NCI-H1694 treated with DMSO at 0.1 percent for 48 hours (cell line): ENCODE measurements at regions not wholly inside any gene's neighbourhood (a gene's known extent, or its start where the extent isn't known, plus 50 kb on each side); places are given as distances from the start of the nearest gene placed in this dataset.
"Not testable (repeated sequence)": the region's sequence is repeated elsewhere in the genome, so short reads cannot be mapped to it uniquely, and the experiment has no call there.

Source experiments
- DNase-seq: peaks from one replicate; lab custom pipeline; 2025; lab: John Stamatoyannopoulos, UW

DNA sequence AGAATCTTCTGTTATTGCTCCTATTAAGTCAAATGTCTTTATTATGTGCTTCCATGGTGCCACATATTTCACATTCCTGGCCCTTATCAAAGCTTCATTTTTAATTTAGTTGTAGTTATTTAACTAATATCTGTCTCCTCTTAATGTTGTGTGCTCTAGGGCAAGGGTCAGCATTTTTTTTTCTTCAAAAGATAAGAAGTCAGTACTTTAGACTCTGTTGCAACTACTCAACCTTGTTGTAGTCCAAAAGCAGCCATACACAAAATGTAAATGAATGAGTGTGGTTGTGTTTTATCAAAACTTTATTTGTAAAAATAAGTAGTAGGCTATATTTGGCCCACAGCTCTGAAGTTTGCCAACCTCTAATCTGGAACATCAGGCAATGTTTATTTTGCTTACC is 394.7 kb upstream of the CBLB start:
- DNase-seq = no peak

DNA sequence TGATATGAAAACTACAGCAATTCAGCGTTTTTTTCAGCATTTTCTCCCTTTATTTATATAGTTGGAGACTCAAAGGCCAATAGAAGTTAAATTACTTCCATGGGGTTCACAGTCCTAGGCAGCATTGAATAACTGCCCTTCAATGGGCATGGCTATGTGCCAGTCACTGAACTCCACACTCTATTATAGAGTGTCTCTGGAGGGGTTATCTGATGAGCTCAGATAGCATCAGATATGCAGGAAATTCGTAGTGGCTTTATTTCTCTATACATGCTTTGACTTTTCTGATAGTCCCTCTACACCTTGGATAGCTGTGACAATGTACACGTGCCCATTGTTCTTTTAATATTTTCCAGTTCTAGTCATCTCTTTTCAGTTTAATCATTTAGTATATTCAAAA is 396.9 kb upstream of the CBLB start:
- no peak for DNase-seq

DNA sequence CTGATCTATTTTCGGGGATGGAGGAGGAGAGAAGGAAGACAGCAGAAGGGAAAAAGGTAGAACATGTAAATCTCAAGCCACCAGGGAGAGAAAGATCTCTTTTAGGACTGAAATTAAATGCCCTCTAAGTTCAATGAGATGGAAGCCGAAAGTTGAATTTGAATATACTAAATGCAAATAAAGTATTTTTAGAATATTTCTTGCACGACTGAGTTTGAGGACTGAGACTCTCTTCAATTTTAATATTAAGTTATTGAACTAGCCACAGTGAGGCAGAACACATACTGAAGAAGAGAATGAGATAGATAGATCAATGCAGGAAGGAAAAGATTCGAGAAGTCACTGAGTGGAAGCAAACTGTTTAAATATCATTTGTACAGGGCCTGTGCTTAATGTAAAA is 399.9 kb upstream of the CBLB start:
- DNase-seq = no peak

DNA sequence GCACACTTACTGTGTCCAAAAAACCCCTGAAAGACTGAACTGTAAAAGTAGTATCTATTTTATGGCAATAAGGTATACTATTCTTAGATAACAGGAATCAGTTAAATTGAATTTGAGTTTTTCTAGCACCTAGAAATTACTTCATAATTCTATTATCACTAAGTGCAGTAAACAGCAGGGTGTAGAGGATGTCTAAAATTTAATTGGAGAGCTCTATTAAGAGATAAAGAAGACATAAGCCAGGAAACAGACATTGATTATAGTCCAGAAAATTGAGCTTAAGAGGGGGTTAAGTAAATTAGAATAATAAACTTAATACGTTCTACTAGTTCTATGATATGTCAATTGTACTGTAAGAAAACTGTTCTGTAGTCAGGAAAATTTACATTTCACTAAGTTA is 403.5 kb upstream of the CBLB start:
- DNase-seq = no peak

DNA sequence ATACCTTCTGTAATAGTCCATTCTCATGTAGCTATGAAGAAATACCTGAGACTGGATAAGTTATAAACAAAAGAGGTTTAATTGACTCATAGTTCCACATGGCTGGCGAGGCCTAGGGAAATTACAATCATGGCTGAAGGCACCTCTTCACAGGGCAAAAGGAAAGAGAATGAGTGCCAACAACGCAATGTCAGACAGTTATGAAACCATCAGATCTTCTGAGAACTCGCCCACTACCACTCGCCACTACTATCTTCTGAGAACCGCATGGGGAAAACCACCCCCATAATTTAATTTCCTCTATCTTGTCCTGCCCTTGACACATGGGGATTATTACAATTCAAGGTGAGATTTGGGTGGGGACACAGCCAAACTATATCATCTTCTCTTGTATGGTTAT is 406.8 kb upstream of the CBLB start:
- no peak for DNase-seq

DNA sequence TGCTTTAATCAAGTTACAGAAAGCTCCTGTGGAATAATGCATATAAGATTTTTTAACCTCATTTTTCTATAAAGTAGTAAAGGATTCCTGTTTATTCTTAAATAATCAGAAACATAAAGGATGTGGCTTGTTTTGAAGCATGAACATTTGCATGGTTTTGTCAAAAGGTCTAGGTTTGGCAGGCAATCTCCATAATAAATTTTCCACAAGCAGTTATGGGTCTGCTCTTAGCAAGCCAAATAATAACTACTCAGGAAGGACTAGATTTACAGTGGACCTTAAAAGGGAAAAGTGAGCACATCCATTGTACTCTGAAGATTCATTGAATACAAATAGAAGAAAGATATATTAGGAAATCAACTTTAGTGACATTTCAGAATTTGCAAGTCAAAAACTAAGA is 407.3 kb upstream of the CBLB start:
- no peak for DNase-seq

DNA sequence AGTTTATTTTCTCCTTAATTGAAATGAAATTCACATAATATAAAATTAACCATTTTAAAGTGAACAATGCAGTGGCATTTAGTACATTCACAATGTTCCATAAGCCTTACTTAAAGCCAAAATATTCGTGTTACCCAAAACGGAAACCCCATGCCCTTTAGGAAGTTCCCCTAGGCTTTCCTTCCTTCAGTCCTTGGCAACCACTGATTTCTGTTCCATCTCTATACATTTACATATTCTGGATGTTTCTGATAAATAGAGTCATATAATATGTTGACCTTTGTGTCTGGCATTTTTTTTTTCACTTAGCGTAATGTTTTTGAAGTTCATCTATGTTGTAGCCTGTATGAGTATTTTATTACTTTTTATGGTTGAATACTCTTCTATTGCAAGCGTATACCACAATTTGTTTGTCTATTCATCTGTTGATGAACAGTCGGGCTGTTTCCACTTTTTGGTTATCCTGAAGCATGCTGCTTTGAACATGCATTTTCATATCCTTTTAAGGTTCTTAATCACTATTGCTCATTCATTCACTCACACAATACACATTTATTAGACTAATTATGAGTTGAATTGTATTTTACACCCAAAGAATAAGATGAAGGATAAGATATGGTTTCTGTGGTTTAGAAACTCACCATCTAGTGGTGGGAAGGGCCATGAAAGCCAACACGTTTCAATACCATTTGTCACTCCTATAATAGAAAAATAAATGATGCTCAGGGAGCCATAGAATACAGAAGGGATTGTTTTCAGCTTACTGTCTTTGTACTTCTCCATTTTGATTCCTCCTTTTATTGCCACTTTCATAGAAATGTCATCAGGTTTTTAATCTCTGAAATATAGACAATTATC is 408.2 kb upstream of the CBLB start:
- no peak for DNase-seq

DNA sequence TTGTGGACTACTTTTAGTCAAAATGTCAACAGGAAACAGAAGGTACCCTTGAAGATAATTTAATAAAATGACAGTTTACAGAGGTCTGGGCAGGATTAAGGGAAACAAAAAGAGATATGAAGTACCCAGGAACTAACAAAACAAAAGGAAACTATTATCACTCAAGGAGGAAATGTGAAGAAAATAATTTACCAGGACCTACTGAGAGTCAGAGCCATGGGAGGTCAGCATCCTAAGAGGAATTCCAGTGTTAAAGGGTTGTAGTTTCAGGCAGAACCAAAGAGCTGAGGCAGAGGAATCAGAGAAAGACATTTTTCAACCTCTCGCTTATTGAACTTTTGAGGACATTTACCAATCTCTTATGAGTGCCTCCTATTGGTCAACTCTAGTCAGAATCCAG is 408.9 kb upstream of the CBLB start:
- DNase-seq = no peak

DNA sequence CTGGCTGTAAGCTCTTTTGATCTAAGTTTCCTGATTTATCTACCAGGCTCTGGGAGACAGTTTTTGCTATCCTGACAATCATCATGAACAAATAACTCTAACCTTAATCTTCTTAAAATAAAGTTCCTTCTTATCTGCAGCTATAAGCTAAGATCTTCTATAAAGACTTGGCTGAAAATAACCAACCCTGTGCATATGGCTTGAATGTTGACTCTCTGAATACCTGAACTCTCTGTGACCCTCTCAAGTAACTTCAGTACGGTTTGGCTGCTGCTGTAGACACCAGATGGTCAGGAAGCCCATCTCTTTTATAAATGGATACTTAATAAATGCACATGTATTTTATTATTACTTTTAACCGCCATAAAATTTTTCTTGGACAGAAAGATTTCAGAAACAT is 412.4 kb upstream of the CBLB start:
- peak; percentile 19 for DNase-seq

DNA sequence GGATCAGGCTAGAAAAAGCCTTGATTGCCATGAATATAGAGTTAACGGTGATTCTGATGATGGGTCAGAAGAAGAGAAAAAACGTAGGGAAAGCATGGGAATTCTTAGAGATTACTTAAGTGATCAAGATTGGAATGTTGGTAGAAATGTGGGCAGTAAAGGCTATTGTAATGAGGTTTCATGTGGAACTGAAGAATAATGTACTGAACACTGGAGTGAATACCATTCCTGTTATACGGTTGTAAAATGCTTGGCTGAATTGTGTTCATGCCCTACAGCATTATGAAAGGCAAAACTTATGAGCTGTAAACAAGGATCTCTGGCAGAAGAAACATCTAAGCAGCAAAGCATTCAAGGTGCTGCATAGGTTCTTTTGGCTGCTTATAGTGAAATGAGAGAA is 414.1 kb upstream of the CBLB start:
- DNase-seq = no peak

DNA sequence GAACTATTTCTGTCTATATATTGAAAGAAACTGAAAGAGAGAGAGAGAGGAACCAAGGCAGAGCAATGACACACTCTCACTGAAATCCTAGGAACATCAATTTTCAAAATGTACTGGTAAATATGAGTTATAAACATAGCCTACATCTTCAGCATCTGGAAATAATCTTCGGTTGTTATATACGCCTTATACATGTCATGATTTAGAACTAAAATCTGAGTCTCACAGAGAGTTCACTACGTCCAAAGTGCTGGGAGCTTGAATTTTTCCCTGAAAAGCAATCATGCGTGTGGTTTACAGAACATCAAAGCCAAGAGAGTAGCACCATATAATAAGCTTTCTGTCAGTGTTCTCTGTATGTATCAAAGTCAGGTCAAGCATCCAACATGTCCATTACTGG is 420.0 kb upstream of the CBLB start:
- DNase-seq = no peak

DNA sequence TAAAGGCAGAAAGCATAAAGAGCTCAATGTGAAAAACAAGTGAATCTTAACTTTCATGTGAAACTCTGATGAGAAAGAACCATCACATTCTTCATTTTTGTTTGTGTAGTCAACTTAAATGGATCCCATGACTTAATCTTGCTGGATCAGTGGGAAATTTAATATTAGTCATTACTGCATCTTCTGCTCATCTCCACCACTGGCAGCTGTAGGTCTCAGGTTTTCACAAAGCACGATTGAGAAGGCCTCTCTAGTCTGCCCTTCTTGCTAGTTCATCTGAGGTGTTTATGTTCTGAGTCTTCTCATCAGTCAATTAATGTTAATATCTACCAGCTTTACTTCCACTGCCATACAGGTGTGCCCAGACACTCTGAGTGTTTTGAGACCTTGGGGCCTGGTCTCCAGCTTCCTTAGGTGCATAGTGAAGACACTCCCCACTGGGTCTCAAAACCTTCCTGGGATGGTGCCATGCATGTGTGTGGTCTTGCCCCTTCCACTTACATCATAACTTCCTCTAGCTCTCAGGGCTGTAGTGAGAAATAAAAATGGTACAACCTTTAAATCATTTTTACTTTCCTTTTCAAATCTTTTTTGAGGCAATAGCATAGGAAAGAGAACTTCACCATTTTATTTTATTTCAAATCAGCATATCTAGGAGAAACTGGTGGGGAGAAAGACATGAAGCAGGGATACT is 421.6 kb upstream of the CBLB start:
- no peak for DNase-seq

DNA sequence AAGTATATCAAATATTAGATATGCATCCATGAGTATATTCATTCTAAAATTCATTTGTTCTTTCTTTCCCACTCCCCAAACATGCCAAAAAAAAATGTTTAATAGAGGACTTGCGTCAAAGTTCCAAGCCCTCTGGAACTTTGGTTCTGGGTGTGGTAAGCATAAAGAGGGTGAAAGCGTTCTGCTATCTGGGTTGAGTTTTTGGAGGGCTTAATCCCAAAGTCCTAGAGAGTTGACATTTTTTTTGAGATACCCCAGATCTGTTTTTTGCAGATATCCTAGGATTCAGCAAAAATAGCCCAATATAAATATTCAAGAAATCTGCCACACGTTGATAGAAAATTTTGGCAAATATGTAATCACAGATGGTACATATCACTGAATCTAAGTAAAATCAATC is 424.3 kb upstream of the CBLB start:
- no peak for DNase-seq

DNA sequence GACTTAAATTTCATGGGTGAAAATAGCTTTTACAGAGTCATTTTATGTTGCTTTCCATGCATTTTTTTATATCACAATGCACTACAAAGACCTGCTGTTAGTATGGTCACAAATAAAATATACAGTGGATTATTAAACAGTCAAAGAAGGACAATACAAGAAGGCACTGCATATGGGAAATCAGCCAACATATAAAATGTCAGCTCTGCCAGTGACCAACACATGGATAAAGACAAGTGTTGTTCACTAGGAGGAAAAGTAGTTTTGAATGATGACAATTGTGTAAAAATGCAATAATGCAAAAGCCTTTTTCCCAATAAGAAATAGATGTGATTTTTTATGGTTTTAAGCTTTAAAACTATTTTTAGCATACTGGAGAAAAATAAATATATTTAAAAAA is 425.3 kb upstream of the CBLB start:
- DNase-seq = no peak

DNA sequence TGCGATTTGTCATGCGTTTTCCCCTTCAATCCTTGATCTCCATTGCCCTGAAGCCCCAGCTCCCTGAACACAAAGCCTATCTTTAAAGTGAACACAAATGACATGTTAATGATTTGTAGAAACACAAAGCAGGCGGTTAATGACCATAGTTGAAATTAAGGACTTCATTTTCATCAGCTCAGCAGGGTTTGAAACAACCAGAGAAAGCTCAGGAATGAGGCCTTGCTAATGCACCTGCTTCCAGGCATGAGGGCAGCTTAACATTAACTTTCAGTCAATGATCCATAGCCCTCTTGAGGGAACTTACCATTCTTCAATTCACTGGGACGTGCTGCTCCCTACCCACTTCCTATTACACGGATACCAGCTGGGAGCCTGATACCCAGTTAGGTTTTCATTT is 427.2 kb upstream of the CBLB start:
- no peak for DNase-seq

DNA sequence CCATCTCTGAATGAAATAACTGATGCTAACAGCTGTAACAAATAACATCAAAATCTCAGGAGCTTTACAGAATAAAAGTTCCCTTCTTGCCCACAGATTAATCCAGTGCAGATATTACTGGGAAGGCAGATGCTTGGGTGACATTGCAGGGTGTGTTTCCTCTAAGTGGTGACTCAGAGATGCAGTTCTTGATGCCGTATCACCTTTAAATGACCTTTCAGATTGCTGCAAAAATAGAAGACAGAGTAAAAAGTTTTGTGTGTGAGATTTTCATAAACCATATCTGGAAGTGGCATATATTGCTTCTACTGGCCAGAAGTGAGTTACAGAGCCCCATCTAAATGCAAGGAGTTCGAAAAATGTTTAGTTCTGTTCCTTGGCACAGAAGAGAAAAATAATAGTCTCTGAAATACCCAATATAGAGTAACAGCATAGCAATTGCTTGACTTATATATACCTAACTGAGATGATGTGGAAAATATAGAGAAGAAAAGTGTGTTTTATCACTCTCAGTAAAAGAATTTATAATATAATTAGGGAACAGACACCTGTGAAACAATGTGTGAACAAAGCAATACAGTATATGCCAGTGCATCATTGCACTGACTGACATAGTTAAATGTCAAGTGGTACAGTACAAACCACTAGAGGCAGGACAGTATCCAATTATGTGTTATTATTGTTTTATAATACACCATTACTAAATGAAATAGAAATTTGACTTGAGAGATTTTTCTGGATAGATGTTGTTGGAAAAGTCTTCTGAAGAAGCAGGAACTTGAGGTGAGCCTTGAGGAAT is 430.7 kb upstream of the CBLB start:
- no peak for DNase-seq

DNA sequence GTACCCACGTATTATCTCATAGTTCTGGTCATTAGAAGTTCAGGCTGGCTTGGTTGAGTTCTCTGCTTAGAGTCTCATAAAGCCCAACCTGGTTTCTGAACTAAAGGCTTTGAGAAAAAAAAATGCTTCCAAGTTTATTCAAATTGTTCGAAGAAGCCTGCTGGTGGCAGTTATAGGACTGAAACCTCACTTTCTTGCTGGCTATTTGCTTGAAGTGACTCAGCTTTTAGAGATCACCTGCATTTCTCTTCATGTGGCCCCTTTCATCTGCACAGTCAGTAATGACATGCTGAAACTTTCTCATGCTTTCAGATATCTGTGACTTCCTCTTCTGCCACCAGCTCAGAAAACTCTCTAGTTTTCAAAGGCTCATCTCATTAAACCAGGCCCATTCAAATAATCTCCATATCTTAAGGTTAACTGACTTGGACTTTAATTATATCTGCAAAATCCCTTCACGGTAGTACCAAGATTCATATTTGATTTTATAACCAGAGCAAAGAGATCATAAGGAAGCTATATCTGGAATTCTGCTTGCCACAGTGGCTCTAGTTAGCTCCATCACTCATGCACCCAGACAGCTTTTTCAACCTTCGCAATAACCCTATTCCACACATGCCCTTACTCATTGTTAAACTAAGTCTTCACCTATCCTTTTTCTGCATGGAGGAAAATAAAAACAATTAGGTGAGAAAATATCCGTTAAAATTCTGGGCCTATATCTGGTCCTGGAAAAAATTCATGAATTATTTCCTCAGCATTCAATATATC is 433.8 kb upstream of the CBLB start:
- DNase-seq = no peak

DNA sequence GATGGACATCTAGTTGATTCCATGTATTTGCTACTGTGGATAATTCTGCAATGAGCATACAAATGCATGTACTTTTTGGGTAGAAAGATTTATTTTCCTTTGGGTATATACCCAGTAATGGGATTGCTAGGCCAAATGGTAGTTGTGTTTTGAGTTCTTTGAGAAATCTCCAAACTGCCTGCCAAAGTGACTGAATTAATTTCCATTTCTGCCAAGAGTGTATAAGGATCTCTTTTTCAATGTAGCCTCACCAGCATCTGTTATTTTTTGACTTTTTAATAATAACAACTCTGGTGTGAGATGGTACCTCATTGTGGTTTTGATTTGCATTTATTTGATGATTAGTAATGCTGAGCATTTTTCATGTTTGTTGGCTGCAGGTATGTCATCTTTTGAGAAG is 435.0 kb upstream of the CBLB start:
- no peak for DNase-seq

DNA sequence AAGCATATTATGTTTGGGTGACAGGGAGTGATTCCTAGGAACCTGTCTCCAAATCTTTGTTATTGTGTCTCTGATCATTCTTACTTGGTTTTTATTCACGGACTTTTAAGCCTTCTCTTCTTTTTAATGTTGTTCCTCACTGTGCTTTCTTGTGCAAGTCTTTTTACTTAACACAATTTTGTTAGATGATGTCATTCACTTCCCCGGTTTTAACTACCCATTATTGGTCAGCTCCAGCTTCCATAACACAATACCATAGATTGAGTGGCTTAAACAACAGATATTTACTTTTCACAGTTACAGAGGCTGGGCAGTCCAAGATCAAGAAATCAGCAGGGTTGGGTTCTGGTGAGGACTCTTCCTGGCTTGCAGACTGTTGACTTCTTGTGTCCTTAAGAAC is 436.3 kb upstream of the CBLB start:
- no peak for DNase-seq

DNA sequence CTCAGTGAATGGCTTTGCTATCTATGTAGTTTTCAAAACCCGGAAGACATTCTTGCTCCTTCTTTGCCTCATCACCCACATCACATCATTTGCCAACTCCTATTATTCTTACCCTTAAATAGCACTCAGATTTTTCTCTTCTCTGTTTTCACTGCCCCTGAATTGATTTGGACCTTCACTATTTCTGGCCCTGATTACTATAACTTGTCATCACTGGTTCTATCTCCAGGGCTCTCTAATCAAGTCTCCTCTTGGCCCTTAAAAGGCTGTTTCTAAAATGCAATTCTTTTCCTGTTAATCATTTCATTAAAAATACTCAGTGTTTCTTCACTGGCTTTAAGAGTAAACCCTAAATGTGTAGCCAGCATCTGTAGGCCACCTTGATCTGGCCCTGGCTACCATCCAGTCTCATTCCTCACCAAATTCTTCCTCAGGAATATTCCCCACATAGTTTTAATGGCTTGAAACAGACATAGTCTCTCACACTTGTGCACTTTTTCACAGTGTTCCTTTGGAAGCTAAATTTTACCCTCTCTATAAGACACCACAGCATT is 437.1 kb upstream of the CBLB start:
- DNase-seq = no peak

DNA sequence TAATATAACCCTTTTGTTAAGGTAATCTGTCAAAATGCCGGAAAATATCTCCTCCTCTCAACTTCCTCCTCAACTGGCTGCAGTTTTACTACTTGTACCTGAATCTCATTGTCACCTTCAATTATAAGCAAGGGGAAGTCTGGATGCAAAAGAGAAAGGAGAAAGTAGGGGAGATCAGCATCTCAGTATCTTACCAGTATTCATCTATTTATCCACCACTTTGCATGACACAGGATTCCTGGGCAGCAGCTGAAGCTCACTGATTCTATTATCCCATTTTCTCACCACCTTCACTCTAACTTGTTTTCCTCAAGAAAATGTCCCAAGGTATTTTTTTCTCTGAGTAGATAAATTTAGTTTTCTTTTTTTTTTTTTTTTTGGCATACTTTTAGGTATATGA is 440.5 kb upstream of the CBLB start:
- DNase-seq = no peak

DNA sequence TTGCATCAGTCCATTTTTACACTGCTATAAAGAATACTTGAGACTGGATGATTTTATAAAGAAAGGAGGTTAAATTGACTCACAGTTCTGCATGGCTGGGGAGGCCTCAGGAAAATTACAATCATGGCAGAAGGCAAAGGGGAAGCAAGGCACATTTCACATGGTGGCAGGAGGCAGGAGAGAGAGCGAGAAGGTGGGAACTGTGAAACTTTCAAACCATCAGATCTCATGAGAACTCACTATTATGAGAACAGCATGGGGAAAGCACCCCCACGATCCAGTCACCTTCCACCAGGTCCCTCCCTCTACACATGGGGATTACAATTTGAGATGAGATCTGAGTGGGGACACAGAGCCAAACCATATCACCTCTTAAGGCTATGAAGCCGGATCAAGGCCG is 441.0 kb upstream of the CBLB start:
- not testable (repeated sequence) for DNase-seq
